ENCODE measurements at regions not wholly inside any gene's neighbourhood (a gene's known extent, or its start where the extent isn't known, plus 50 kb on each side); places are given as distances from the start of the nearest gene placed in this dataset.

- no peak for DNase-seq (ENCODE audit: low read depth in 6 of 9, low spot score in 9 of 9)
- Histone ChIP-seq H3K4me1 (ENCODE audit: control insufficient read depth in 2 of 2, insufficient read depth in 2 of 2, low read length in 2 of 2) (no peaks in the 10 kb centered on the region), H3K36me3 (ENCODE audit: control insufficient read depth in 2 of 2, insufficient read depth in 2 of 2, low read length in 1 of 2) (no peaks in the 10 kb centered on the region), H3K4me3 (ENCODE audit: low read length in 2 of 2) (no peak overlapping the region), H3K9me3 (ENCODE audit: control insufficient read depth in 2 of 2, insufficient read depth in 1 of 2, low read length in 1 of 2) (no peaks in the 10 kb centered on the region), H3K27ac (ENCODE audit: low read depth in 1 of 2, low read length in 1 of 2) (no peak overlapping the region), H3K27me3 (ENCODE audit: control insufficient read depth in 2 of 2, insufficient read depth in 1 of 2, low read length in 1 of 2) (no peaks in the 10 kb centered on the region)
- 33% methylated on average over 2 of the region's 2 CpGs for WGBS
Observed at GRCh38 chr4:11693693-11694092, 265.0 kb upstream of the HS3ST1 start.

- H3K4me1 ChIP-seq (ENCODE audit: control insufficient read depth in 2 of 2, insufficient read depth in 2 of 2, low read length in 2 of 2), result no peaks in the 10 kb centered on the region
- 93% methylated on average over 3 of the region's 3 CpGs for WGBS
- no peak overlapping the region for H3K4me3 ChIP-seq (ENCODE audit: low read length in 2 of 2)
- no peaks in the 10 kb centered on the region for H3K27me3 ChIP-seq (ENCODE audit: control insufficient read depth in 2 of 2, insufficient read depth in 1 of 2, low read length in 1 of 2)
- no peak for DNase-seq (ENCODE audit: low read depth in 6 of 9, low spot score in 9 of 9)
- H3K27ac ChIP-seq (ENCODE audit: low read depth in 1 of 2, low read length in 1 of 2), result no peak overlapping the region
- no peaks in the 10 kb centered on the region for H3K36me3 ChIP-seq (ENCODE audit: control insufficient read depth in 2 of 2, insufficient read depth in 2 of 2, low read length in 1 of 2)
- no peaks in the 10 kb centered on the region for H3K9me3 ChIP-seq (ENCODE audit: control insufficient read depth in 2 of 2, insufficient read depth in 1 of 2, low read length in 1 of 2)
Observed at GRCh38 chr4:11691236-11691635, 262.5 kb upstream of the HS3ST1 start.

GRCh38 chr4:11687727-11688126 lies 259.0 kb upstream of the HS3ST1 start:
- Histone ChIP-seq H3K9me3 (ENCODE audit: control insufficient read depth in 2 of 2, insufficient read depth in 1 of 2, low read length in 1 of 2) (no peaks in the 10 kb centered on the region), H3K36me3 (ENCODE audit: control insufficient read depth in 2 of 2, insufficient read depth in 2 of 2, low read length in 1 of 2) (no peaks in the 10 kb centered on the region), H3K4me3 (ENCODE audit: low read length in 2 of 2) (no peak overlapping the region), H3K27ac (ENCODE audit: low read depth in 1 of 2, low read length in 1 of 2) (no peak overlapping the region), H3K4me1 (ENCODE audit: control insufficient read depth in 2 of 2, insufficient read depth in 2 of 2, low read length in 2 of 2) (no peaks in the 10 kb centered on the region), H3K27me3 (ENCODE audit: control insufficient read depth in 2 of 2, insufficient read depth in 1 of 2, low read length in 1 of 2) (no peaks in the 10 kb centered on the region)
- WGBS, result 95% methylated on average over 1 of the region's 1 CpG
- no peak for DNase-seq (ENCODE audit: low read depth in 6 of 9, low spot score in 9 of 9)

- no peaks in the 10 kb centered on the region for H3K27me3 ChIP-seq (ENCODE audit: control insufficient read depth in 2 of 2, insufficient read depth in 1 of 2, low read length in 1 of 2)
- 93% methylated on average over 5 of the region's 5 CpGs for WGBS
- no peak overlapping the region for H3K4me3 ChIP-seq (ENCODE audit: low read length in 2 of 2)
- H3K4me1 ChIP-seq (ENCODE audit: control insufficient read depth in 2 of 2, insufficient read depth in 2 of 2, low read length in 2 of 2), result no peaks in the 10 kb centered on the region
- H3K9me3 ChIP-seq (ENCODE audit: control insufficient read depth in 2 of 2, insufficient read depth in 1 of 2, low read length in 1 of 2), result no peaks in the 10 kb centered on the region
- H3K36me3 ChIP-seq (ENCODE audit: control insufficient read depth in 2 of 2, insufficient read depth in 2 of 2, low read length in 1 of 2), result no peaks in the 10 kb centered on the region
- DNase-seq (ENCODE audit: low read depth in 6 of 9, low spot score in 9 of 9), result no peak
- no peak overlapping the region for H3K27ac ChIP-seq (ENCODE audit: low read depth in 1 of 2, low read length in 1 of 2)
Observed at GRCh38 chr4:11685481-11685880, 256.8 kb upstream of the HS3ST1 start.

GRCh38 chr4:11675051-11675800 lies 246.5 kb upstream of the HS3ST1 start:
- H3K36me3 ChIP-seq (ENCODE audit: control insufficient read depth in 2 of 2, insufficient read depth in 2 of 2, low read length in 1 of 2), result no peaks in the 10 kb centered on the region
- H3K9me3 ChIP-seq (ENCODE audit: control insufficient read depth in 2 of 2, insufficient read depth in 1 of 2, low read length in 1 of 2), result no peaks in the 10 kb centered on the region
- no peak overlapping the region for H3K27ac ChIP-seq (ENCODE audit: low read depth in 1 of 2, low read length in 1 of 2)
- no peak for DNase-seq (ENCODE audit: low read depth in 6 of 9, low spot score in 9 of 9)
- no peak overlapping the region for H3K4me3 ChIP-seq (ENCODE audit: low read length in 2 of 2)
- no peaks in the 10 kb centered on the region for H3K4me1 ChIP-seq (ENCODE audit: control insufficient read depth in 2 of 2, insufficient read depth in 2 of 2, low read length in 2 of 2)
- H3K27me3 ChIP-seq (ENCODE audit: control insufficient read depth in 2 of 2, insufficient read depth in 1 of 2, low read length in 1 of 2), result no peaks in the 10 kb centered on the region
- 97% methylated on average over 3 of the region's 3 CpGs for WGBS

GRCh38 chr4:11670304-11670703 lies 241.6 kb upstream of the HS3ST1 start:
- Histone ChIP-seq H3K36me3 (ENCODE audit: control insufficient read depth in 2 of 2, insufficient read depth in 2 of 2, low read length in 1 of 2) (no peaks in the 10 kb centered on the region), H3K27me3 (ENCODE audit: control insufficient read depth in 2 of 2, insufficient read depth in 1 of 2, low read length in 1 of 2) (no peaks in the 10 kb centered on the region), H3K4me3 (ENCODE audit: low read length in 2 of 2) (no peak overlapping the region), H3K4me1 (ENCODE audit: control insufficient read depth in 2 of 2, insufficient read depth in 2 of 2, low read length in 2 of 2) (no peaks in the 10 kb centered on the region), H3K9me3 (ENCODE audit: control insufficient read depth in 2 of 2, insufficient read depth in 1 of 2, low read length in 1 of 2) (no peaks in the 10 kb centered on the region), H3K27ac (ENCODE audit: low read depth in 1 of 2, low read length in 1 of 2) (no peak overlapping the region)
- DNase-seq (ENCODE audit: low read depth in 6 of 9, low spot score in 9 of 9), result no peak

GRCh38 chr4:11669156-11669555 lies 240.5 kb upstream of the HS3ST1 start:
- Histone ChIP-seq H3K4me1 (ENCODE audit: control insufficient read depth in 2 of 2, insufficient read depth in 2 of 2, low read length in 2 of 2) (no peaks in the 10 kb centered on the region), H3K4me3 (ENCODE audit: low read length in 2 of 2) (no peak overlapping the region), H3K36me3 (ENCODE audit: control insufficient read depth in 2 of 2, insufficient read depth in 2 of 2, low read length in 1 of 2) (no peaks in the 10 kb centered on the region), H3K27ac (ENCODE audit: low read depth in 1 of 2, low read length in 1 of 2) (no peak overlapping the region), H3K27me3 (ENCODE audit: control insufficient read depth in 2 of 2, insufficient read depth in 1 of 2, low read length in 1 of 2) (no peaks in the 10 kb centered on the region), H3K9me3 (ENCODE audit: control insufficient read depth in 2 of 2, insufficient read depth in 1 of 2, low read length in 1 of 2) (no peaks in the 10 kb centered on the region)
- WGBS, result 41% methylated on average over 2 of the region's 2 CpGs
- DNase-seq (ENCODE audit: low read depth in 6 of 9, low spot score in 9 of 9), result no peak

- Histone ChIP-seq H3K4me3 (ENCODE audit: low read length in 2 of 2) (no peak overlapping the region), H3K27me3 (ENCODE audit: control insufficient read depth in 2 of 2, insufficient read depth in 1 of 2, low read length in 1 of 2) (no peaks in the 10 kb centered on the region), H3K9me3 (ENCODE audit: control insufficient read depth in 2 of 2, insufficient read depth in 1 of 2, low read length in 1 of 2) (no peaks in the 10 kb centered on the region), H3K27ac (ENCODE audit: low read depth in 1 of 2, low read length in 1 of 2) (no peak overlapping the region), H3K36me3 (ENCODE audit: control insufficient read depth in 2 of 2, insufficient read depth in 2 of 2, low read length in 1 of 2) (no peaks in the 10 kb centered on the region), H3K4me1 (ENCODE audit: control insufficient read depth in 2 of 2, insufficient read depth in 2 of 2, low read length in 2 of 2) (no peaks in the 10 kb centered on the region)
- WGBS, result 97% methylated on average over 4 of the region's 4 CpGs
- DNase-seq (ENCODE audit: low read depth in 6 of 9, low spot score in 9 of 9), result no peak
Observed at GRCh38 chr4:11663114-11663513, 234.4 kb upstream of the HS3ST1 start.

- no peak overlapping the region for H3K27ac ChIP-seq (ENCODE audit: low read depth in 1 of 2, low read length in 1 of 2)
- no peaks in the 10 kb centered on the region for H3K9me3 ChIP-seq (ENCODE audit: control insufficient read depth in 2 of 2, insufficient read depth in 1 of 2, low read length in 1 of 2)
- DNase-seq (ENCODE audit: low read depth in 6 of 9, low spot score in 9 of 9), result no peak
- no peak overlapping the region for H3K4me3 ChIP-seq (ENCODE audit: low read length in 2 of 2)
- no peaks in the 10 kb centered on the region for H3K4me1 ChIP-seq (ENCODE audit: control insufficient read depth in 2 of 2, insufficient read depth in 2 of 2, low read length in 2 of 2)
- 91% methylated on average over 19 of the region's 19 CpGs for WGBS
- no peaks in the 10 kb centered on the region for H3K27me3 ChIP-seq (ENCODE audit: control insufficient read depth in 2 of 2, insufficient read depth in 1 of 2, low read length in 1 of 2)
- H3K36me3 ChIP-seq (ENCODE audit: control insufficient read depth in 2 of 2, insufficient read depth in 2 of 2, low read length in 1 of 2), result no peaks in the 10 kb centered on the region
Observed at GRCh38 chr4:11650801-11651596, 222.3 kb upstream of the HS3ST1 start.
